GM12878 (cell line): ENCODE measurements at regions not wholly inside any gene's neighbourhood (a gene's known extent, or its start where the extent isn't known, plus 50 kb on each side); places are given as distances from the start of the nearest gene placed in this dataset.

Experiments
- ATAC-seq: fragments of 200-7000 bp; cut with Tn5 transposase; 3 replicates; pipeline ENCODE4 v1.9.1; 2020; ENCODE audit warnings: mild to moderate bottlenecking, moderate library complexity
- BruUV-seq: library from RNA; stranded (reverse); fragments of 400-500 nt; replicated peaks from 2 replicates; lab custom pipeline; 2021; lab: Mats Ljungman, UMichigan
- CTCF ChIA-PET: fragments of 300-600 bp; sonication (Branson Sonifier 250); formaldehyde crosslinking; extraction: SDS; loops from one replicate; lab custom pipeline; 2021; ENCODE audit warnings: inconsistent platforms; lab: Yijun Ruan, JAX
- POLR2A ChIA-PET: fragments of 350-600 bp; formaldehyde crosslinking; extraction: SDS; loops from one replicate; lab custom pipeline; 2021; ENCODE audit warnings: inconsistent platforms; lab: Charles Lee
- RAD21 ChIA-PET: fragments of 300-600 bp; sonication (Branson Sonifier 250); formaldehyde crosslinking; loops from one replicate; lab custom pipeline; 2023; ENCODE audit warnings: antibody characterized with exemption; ENCODE audit not compliant: unreplicated experiment; lab: Charles Lee
- SMC1A ChIA-PET: fragments of 300-600 bp; sonication (Branson Sonifier 250); formaldehyde crosslinking; loops from one replicate; lab custom pipeline; 2023; ENCODE audit not compliant: unreplicated experiment, uncharacterized antibody; lab: Charles Lee
- DNase-seq: peaks from one replicate; pipeline ENCODE4 v3.0.0-alpha.2; 2011; ENCODE audit warnings: low read depth, low spot score
- FAIRE-seq: peaks from 3 replicates; lab custom pipeline; 2011; peaks lifted over from hg19 to GRCh38; lab: Jason Lieb, UNC
- H2AFZ ChIP-seq: 2 replicates; pipeline ENCODE4 v1.6.0; 2011; ENCODE audit warnings: low read depth, low read length, control low read depth; ENCODE audit not compliant: control insufficient read depth
- H3K27ac ChIP-seq: 2 replicates; pipeline ENCODE4 v1.5.1; 2011; ENCODE audit warnings: control low read depth; ENCODE audit not compliant: control insufficient read depth, insufficient read depth
- H3K27me3 ChIP-seq, 2 experiments: replicated peaks in 1 of 2; 2 replicates each; pipeline versions ENCODE4 v1.6.0 to v1.6.1; 2011; ENCODE audit warnings: low read length in 1 of 2; ENCODE audit not compliant: control insufficient read depth in 2 of 2, insufficient read depth in 2 of 2
- H3K36me3 ChIP-seq, 2 experiments: 2 replicates each; pipeline ENCODE4 v1.5.1; 2011; ENCODE audit warnings: low read length in 1 of 2; ENCODE audit not compliant: control insufficient read depth in 2 of 2, insufficient read depth in 2 of 2
- H3K4me1 ChIP-seq: 2 replicates; pipeline ENCODE4 v1.6.1; 2011; ENCODE audit warnings: mild to moderate bottlenecking, low read length, moderate library complexity, mixed read lengths; ENCODE audit not compliant: control insufficient read depth, insufficient read depth
- H3K4me2 ChIP-seq: 2 replicates; pipeline ENCODE4 v1.6.0; 2011; ENCODE audit warnings: control low read depth; ENCODE audit not compliant: control insufficient read depth, insufficient read depth
- H3K4me3 ChIP-seq: fragments of 200-600 bp; sonication (generic); 2 replicates; pipeline ENCODE4 v1.5.1; 2016
- H3K79me2 ChIP-seq: 2 replicates; pipeline ENCODE4 v1.6.0; 2011; ENCODE audit warnings: low read length; ENCODE audit not compliant: control insufficient read depth, insufficient read depth
- H3K9ac ChIP-seq: 2 replicates; pipeline ENCODE4 v1.8.0; 2011; ENCODE audit warnings: low read length, control low read depth, mixed read lengths; ENCODE audit not compliant: control insufficient read depth, insufficient read depth
- H3K9me3 ChIP-seq: replicated peaks from 3 replicates; pipeline ENCODE4 v1.5.1; 2011; ENCODE audit warnings: mild to moderate bottlenecking, low read length; ENCODE audit not compliant: control insufficient read depth, insufficient read depth
- H4K20me1 ChIP-seq: 2 replicates; pipeline ENCODE4 v1.6.0; 2011; ENCODE audit not compliant: control insufficient read depth, insufficient read depth
- CEBPB ChIP-seq, 2 experiments: fragments of 150-350 bp in 1 of 2; IDR thresholded peaks; 2 replicates each; pipeline ENCODE4 v1.6.1; 2012 to 2014; ENCODE audit warnings: low read depth in 2 of 2, low read length in 2 of 2, borderline replicate concordance in 1 of 2, inconsistent platforms in 1 of 2
- FOXM1 ChIP-seq: IDR thresholded peaks from 2 replicates; pipeline ENCODE4 v1.6.1; 2012; ENCODE audit warnings: low read depth, mild to moderate bottlenecking, inconsistent platforms, low read length, moderate library complexity
- MEF2A ChIP-seq: IDR thresholded peaks from 2 replicates; pipeline ENCODE4 v1.6.1; 2011; ENCODE audit warnings: low read depth, mild to moderate bottlenecking, low read length, moderate library complexity; ENCODE audit not compliant: insufficient read depth
- MEF2B ChIP-seq: fragments of 450-650 bp; IDR thresholded peaks from 2 replicates; pipeline ENCODE4 v1.6.1; 2018; ENCODE audit warnings: mild to moderate bottlenecking, moderate library complexity; ENCODE audit not compliant: partially characterized antibody, poor library complexity, severe bottlenecking
- PML ChIP-seq: IDR thresholded peaks from 2 replicates; pipeline ENCODE4 v1.6.1; 2012; ENCODE audit warnings: low read length, inconsistent platforms
- POLR2AphosphoS5 ChIP-seq: IDR thresholded peaks from 2 replicates; pipeline ENCODE4 v1.6.1; 2011; ENCODE audit warnings: mild to moderate bottlenecking, low read length, inconsistent platforms
- TBL1XR1 ChIP-seq: IDR thresholded peaks from 2 replicates; pipeline ENCODE4 v1.6.1; 2012; ENCODE audit warnings: low read depth, low read length, improper control_type of control experiment
- TCF7 ChIP-seq: IDR thresholded peaks from 2 replicates; pipeline ENCODE4 v1.6.1; 2014; ENCODE audit warnings: antibody characterized with exemption, borderline replicate concordance
- ZNF274 ChIP-seq: IDR thresholded peaks from one replicate; pipeline ENCODE4 v1.8.0; 2011; ENCODE audit not compliant: insufficient read length, insufficient read depth
- WGBS: methylation state at CpG from one replicate; pipeline ENCODE4 v1.1.6; 2016; ENCODE audit warnings: low lambda C conversion rate; ENCODE audit not compliant: insufficient replicate concordance, insufficient coverage; ENCODE audit errors: missing lambda C conversion rate; 5-methylcytosine and 5-hydroxymethylcytosine counted together
- in situ Hi-C: fragments of 300-500 bp; cut with MboI; formaldehyde crosslinking; loops from 9 replicates; pipeline ENCODE4 v1.14.3; 2018; ENCODE audit warnings: mixed read lengths
- intact Hi-C: fragments of 100-400 bp; cut with micrococcal nuclease; formaldehyde crosslinking; loops from one replicate; pipeline ENCODE4 v1.14.2; 2022; ENCODE audit not compliant: unreplicated experiment
- TF ChIP-seq, protein P1 (sequence below): IDR thresholded peaks from 2 replicates; pipeline ENCODE4 v1.6.1; 2011; ENCODE audit warnings: borderline replicate concordance, low read depth, mild to moderate bottlenecking, moderate library complexity, low read length; ENCODE audit not compliant: insufficient read depth, poor library complexity, severe bottlenecking
- TF ChIP-seq, protein P2 (sequence below): fragments of 450-650 bp; IDR thresholded peaks from 2 replicates; pipeline ENCODE4 v1.6.1; 2014; ENCODE audit warnings: mild to moderate bottlenecking
- TF ChIP-seq, protein P3 (sequence below): IDR thresholded peaks from 2 replicates; pipeline ENCODE4 v1.6.1; 2012; ENCODE audit warnings: improper control_type of control experiment, low read depth, low read length; ENCODE audit not compliant: insufficient replicate concordance
- TF ChIP-seq, protein P4 (sequence below): IDR thresholded peaks from 2 replicates; pipeline ENCODE4 v1.6.1; 2012; ENCODE audit warnings: low read depth, low read length, improper control_type of control experiment

DNA sequence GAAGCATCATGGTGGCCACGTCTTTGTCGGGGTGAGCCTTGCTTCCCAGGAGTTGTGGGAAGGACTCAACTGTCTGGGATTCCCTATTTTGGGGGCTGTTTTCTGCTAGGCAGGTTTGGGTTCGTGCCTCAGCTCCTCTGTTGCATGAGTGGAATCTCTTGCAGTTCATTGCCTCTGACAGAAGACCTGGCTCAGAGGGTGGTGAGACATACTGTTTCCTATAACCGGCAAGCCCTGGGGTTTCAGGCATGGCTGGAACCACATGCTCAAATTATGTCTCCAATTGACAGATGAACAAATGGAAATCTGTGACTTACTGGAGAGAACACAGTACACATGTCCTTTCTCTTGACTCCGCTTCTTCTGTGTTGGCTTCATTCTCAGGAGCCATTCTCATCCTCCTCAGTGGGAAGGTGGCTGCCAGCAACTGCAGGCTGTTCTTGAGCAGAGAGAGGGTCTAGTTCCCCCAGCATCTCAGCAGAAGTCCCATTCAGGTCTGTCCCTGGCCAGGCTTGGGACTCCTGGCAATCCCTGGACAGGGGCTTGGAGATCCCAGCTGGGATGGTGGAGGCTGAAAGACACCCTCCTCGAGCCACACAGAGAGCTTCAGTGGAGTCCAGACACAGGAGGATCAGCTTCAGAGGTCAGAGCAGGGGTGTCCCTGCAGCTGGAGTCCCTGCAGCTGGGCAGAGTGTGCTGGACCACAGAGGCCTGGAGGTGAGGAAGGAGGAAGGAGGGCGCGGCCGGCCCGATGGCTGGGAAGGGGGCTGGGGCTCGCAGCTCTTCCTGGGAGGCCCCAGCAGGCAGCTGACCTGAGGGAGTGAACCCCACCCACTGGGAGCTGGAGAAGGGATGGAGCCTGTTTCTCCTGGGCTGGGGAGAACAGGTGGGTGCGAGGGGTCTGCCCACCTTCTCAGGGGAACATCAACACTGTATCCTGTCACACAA, 97.6 kb downstream of the LSM3 start:
- ChIA-PET CTCF (interaction anchor here (0.7 to 1.5 kb wide), 7 partner anchors 38 to 348 kb away, joined by 3 to 7 read pairs (median 3); no protein-coding TSS in a partner anchor), POLR2A (no interaction called here)

More for the DNA sequence above, 97.6 kb downstream of the LSM3 start:
- no peaks in the 10 kb centered on the region for H3K36me3 ChIP-seq
- no peak for ATAC-seq
- H3K79me2 ChIP-seq: no peaks in the 10 kb centered on the region
- H3K4me3 ChIP-seq: no peak overlapping the region
- SMC1A ChIA-PET: interaction anchor here (1.0 to 1.3 kb wide), 3 partner anchors 15 to 182 kb away, joined by 3 read pairs; no protein-coding TSS in a partner anchor
- no peak for TF ChIP-seq TCF7
- TF ChIP-seq, protein P1, sequence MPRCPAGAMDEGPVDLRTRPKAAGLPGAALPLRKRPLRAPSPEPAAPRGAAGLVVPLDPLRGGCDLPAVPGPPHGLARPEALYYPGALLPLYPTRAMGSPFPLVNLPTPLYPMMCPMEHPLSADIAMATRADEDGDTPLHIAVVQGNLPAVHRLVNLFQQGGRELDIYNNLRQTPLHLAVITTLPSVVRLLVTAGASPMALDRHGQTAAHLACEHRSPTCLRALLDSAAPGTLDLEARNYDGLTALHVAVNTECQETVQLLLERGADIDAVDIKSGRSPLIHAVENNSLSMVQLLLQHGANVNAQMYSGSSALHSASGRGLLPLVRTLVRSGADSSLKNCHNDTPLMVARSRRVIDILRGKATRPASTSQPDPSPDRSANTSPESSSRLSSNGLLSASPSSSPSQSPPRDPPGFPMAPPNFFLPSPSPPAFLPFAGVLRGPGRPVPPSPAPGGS: no peak
- TF ChIP-seq MEF2B: no peak
- TF ChIP-seq MEF2A: no peak
- no peak for TF ChIP-seq CEBPB (IDR thresholded peaks at IDR 0.05; ENCODE audit: borderline replicate concordance in 1 of 2, low read depth in 2 of 2, low read length in 2 of 2)
- TF ChIP-seq PML: no peak
- no peak for TF ChIP-seq FOXM1
- TF ChIP-seq, protein P2, sequence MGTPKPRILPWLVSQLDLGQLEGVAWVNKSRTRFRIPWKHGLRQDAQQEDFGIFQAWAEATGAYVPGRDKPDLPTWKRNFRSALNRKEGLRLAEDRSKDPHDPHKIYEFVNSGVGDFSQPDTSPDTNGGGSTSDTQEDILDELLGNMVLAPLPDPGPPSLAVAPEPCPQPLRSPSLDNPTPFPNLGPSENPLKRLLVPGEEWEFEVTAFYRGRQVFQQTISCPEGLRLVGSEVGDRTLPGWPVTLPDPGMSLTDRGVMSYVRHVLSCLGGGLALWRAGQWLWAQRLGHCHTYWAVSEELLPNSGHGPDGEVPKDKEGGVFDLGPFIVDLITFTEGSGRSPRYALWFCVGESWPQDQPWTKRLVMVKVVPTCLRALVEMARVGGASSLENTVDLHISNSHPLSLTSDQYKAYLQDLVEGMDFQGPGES: no peak
- TF ChIP-seq, protein P3, sequence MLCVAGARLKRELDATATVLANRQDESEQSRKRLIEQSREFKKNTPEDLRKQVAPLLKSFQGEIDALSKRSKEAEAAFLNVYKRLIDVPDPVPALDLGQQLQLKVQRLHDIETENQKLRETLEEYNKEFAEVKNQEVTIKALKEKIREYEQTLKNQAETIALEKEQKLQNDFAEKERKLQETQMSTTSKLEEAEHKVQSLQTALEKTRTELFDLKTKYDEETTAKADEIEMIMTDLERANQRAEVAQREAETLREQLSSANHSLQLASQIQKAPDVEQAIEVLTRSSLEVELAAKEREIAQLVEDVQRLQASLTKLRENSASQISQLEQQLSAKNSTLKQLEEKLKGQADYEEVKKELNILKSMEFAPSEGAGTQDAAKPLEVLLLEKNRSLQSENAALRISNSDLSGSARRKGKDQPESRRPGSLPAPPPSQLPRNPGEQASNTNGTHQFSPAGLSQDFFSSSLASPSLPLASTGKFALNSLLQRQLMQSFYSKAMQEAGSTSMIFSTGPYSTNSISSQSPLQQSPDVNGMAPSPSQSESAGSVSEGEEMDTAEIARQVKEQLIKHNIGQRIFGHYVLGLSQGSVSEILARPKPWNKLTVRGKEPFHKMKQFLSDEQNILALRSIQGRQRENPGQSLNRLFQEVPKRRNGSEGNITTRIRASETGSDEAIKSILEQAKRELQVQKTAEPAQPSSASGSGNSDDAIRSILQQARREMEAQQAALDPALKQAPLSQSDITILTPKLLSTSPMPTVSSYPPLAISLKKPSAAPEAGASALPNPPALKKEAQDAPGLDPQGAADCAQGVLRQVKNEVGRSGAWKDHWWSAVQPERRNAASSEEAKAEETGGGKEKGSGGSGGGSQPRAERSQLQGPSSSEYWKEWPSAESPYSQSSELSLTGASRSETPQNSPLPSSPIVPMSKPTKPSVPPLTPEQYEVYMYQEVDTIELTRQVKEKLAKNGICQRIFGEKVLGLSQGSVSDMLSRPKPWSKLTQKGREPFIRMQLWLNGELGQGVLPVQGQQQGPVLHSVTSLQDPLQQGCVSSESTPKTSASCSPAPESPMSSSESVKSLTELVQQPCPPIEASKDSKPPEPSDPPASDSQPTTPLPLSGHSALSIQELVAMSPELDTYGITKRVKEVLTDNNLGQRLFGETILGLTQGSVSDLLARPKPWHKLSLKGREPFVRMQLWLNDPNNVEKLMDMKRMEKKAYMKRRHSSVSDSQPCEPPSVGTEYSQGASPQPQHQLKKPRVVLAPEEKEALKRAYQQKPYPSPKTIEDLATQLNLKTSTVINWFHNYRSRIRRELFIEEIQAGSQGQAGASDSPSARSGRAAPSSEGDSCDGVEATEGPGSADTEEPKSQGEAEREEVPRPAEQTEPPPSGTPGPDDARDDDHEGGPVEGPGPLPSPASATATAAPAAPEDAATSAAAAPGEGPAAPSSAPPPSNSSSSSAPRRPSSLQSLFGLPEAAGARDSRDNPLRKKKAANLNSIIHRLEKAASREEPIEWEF: no peak
- no peak for TF ChIP-seq ZNF274
- TF ChIP-seq TBL1XR1: no peak
- TF ChIP-seq POLR2AphosphoS5: no peak
- TF ChIP-seq, protein P4, sequence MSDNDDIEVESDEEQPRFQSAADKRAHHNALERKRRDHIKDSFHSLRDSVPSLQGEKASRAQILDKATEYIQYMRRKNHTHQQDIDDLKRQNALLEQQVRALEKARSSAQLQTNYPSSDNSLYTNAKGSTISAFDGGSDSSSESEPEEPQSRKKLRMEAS: no peak
- H3K27me3 ChIP-seq: peaks cover 0 to 4% of the 10 kb centered on the region in 2 experiments; a peak in 1 of 4 replicates
- no peak overlapping the region for H3K9ac ChIP-seq
- RAD21 ChIA-PET: no interaction called here
- H3K9me3 ChIP-seq: no peaks in the 10 kb centered on the region
- BruUV-seq: no TSS peak
- H3K27ac ChIP-seq: no peak overlapping the region
- no peaks in the 10 kb centered on the region for H4K20me1 ChIP-seq
- no peak for FAIRE-seq
- no peak for DNase-seq
- 67% methylated on average over 12 of the region's 12 CpGs for WGBS
- no peaks in the 10 kb centered on the region for H3K4me1 ChIP-seq
- no peak overlapping the region for H3K4me2 ChIP-seq
- in situ Hi-C loops: no loop called here
- no peak overlapping the region for H2AFZ ChIP-seq
- intact Hi-C loops: no loop called here
